COLO668 (cell line): ENCODE measurements at regions not wholly inside any gene's neighbourhood (a gene's known extent, or its start where the extent isn't known, plus 50 kb on each side); places are given as distances from the start of the nearest gene placed in this dataset.
A peak's percentile ranks its signal among the peaks of the same experiment; 100 is the strongest.

ENCODE experiments used
- DNase-seq: peaks from one replicate; lab custom pipeline; 2025; ENCODE audit not compliant: unreplicated experiment; lab: John Stamatoyannopoulos, UW

DNA sequence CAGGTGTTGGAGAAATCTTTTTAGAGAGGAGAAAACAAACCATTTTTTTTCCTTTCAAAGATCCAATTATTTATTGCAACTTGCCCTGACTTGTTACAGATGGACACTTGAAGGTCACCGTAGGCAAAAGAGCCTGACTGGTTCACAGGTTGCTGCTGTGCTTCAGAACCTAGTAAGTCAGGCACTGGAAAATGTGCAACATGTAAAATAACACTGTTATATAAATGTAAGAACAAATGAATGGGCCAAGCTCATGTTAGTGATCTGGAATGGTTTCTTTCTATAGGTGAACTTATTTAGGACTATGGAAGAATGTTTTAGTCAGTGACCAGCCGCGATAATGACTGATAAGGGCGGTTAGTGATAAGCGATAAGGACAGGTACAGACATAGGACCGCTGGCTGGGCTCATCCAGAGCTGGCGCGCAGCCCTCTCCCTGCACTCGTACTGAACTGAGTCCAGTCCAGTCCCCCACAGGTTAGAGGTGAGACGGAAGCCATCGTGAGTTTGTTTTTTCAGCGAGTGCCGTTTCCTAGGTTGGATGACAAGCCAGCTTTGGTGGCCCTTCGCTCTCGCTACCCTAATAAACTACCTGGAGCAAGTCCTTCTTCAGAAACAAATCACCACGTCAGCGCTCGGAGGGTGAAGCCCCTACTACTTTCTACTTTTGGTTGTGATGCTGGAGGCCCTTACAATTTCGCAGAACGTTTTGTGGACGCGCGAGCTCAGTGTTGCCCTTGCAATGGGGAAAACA, 94.4 kb upstream of the PRDM1 start:
- peak; percentile 40 for DNase-seq

DNA sequence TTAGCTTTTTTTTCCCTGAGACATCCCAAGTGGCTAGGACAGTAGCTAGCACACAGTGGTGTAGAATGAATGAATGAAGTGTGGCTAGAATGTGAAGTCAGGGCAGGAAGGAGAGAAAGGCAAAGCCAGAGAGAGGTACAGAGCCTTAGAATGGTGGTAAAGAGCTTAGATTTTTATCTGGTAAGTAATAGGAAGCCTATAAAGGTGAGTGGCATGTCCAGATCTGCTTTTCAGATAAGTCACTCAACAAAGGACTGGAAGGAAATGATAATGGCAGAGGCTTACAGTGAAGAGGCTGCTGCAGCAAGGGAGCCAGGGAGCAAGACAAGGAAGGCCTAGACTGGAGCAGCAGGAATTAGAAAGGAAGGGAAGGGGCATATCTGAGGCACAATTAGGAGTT, 96.0 kb upstream of the PRDM1 start:
- no peak for DNase-seq

DNA sequence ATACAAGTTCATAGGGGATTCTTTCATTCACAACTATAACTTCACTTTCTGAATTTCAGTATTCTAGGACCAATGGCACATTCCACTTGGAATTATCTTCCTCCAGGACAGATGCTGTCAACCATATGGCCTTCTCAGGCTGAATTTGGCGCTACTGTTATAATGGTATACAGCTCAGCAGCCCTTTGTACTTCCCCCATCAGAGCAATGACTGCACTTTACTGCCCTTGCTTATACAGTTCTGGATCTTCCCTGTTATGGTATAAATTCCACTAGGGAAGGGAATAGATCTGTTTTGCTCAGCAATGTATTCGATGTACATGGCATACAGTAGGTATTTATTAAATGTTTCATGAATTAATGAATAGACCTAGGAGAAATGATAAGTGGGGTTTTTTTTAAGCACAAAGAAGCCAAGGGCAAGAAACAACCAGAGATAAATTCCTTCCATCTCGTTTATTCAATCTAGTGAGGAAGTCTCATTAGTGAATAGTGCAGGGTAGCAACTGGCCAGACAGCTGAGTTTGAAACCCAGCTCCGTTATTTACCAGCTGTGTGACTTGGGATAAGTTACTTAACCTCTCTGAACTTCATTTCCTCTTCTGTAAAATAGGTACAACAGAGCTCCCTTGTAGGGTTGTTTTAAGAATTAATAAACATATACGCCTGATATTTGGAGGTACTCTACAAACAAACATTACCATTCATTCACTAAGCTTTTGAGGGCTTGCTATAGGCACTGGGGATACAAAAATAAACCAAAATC, 97.1 kb upstream of the PRDM1 start:
- no peak for DNase-seq

DNA sequence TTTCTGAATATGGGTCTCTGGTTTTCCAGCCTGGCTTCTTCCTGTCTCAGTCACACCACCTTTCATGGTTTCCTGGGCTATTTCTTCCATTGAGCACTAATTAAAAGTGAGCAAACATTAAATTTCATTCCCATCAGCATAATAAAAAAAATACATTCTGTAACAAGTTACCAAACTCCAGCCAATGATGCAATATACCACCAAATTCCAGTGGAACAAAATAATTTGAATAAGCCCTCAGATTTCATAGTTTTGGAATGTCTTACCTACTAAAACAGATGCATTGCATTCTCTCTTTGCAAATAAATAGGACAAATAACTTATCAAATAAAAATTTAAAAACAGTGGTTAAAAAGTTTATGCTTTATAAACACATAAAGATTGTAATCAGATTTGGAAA, 97.8 kb upstream of the PRDM1 start:
- DNase-seq = no peak

DNA sequence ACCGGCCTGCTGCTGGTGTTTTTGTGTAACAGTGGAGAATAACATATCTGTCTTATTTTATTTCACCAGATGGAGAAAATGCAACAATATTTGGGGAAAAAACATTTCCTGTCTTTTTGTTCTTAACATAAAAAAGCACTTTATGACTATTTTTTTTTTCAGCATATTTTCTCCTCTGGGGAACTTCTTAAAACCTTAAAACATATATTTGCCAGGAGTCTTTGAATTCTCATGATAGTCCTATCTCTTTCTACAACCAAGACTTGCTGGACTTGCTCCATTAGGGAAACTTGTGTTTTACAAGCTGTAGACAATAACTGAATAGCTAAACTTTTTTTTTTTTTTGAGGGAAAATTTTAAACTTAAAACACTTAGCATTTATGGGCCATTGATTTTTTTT, 98.6 kb upstream of the PRDM1 start:
- DNase-seq = no peak

DNA sequence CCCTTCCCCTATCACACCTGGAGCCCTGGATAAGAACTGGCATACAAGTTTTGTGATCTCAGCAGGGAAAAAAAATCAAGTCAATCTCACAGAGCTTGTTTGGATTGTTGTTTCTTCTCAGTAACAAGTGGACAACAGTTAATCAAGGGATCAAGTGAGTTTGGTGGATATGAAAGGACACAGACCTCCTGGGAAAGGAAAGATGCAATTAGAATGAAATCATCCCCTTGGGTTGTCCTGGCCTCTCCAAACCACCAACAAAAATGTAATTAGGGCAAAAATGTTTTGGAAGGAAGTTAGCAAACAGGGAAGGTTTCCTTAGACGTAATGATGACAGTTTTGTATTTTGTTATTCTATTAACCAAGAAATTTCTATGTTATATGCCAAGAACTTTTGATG, 99.1 kb upstream of the PRDM1 start:
- no peak for DNase-seq

DNA sequence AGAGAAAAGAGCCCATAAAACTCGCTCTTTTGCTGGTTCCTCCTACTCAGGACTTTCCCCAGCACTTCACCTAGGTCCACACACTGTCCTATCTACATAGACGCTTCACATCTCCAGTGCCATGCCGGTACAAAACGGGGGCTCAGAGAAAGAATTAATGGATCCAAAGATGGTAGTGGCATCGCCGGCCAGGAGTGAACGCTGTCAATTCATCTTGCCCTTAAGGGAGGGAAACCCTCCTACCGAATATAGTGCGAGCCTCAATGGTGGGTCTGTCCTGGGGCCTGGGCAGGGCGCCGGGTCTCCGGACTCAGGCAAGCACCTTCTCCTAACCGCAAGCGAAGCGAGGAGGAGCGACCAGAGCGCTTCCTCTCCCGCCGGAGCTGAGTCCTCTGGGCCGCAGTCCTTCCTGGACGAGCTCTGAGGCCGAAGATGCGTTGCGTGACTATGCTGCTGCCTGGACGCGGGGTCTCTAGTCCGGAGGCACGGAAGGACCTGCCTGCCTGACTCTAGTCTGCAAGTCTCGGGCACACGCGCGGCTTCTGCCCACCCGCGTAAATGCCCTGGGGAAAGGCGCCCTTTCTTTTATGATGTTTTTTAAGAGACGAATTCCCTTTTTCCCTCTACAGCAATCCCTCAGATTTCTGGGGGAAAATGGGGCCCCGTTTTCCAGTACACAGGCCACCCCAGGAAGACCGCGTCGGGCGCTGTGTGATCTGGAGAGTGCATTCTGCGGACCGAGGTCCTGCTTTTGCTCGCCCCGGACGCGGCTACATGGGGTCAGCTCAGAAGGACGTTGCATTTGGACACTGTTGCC, 100.1 kb upstream of the PRDM1 start:
- DNase-seq = no peak

DNA sequence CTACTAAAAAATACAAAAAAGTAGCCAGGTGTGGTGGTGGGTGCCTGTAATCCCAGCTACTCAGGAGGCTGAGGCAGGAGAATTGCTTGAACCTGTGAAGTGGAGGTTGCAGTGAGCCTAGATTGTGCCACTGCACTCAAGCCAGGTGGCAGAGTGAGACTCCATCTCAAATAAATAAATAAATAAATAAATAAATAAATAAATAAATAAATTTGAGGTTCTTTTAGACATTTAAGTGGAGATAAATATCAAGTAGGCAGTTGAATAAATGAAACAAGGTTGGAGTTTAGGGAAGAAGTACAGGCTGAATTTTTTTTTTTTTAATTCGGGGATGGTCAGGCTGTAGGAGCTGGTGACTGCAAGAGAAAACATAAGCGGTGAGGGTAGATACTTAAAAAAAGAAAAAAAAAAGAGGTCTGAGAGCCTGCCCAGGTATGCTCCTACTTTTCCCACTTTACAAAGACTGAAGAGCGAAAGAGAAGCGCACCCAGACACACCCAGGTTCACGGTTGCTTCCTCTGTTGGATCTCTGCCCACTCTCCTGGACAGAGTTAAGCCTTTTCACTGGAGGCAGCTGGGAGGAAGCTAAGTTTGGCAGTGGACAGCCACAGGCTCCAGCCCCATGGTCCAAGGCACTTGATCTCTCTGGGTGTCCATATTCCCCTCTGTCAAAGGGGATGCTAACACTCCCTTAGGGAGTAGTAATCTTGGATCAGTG, 100.9 kb upstream of the PRDM1 start:
- DNase-seq = no peak

DNA sequence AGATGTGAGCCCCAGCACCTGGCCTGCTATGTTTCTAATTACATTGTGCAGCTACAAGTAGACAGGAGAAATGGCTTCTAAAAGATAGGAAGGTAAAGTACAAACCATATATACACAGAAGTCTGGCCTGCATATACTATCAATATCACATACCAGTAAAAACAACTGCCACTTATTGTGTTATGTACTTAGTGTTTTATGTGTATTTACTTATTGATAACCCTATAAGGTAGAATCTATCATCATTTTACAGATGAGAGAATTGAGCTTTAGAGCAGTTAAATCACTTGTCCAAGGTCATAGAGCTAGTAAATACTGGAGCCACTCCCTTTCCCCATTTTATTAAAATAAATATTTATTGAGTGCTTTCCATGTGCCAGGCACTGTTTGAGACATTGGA, 102.4 kb upstream of the PRDM1 start:
- DNase-seq = no peak

DNA sequence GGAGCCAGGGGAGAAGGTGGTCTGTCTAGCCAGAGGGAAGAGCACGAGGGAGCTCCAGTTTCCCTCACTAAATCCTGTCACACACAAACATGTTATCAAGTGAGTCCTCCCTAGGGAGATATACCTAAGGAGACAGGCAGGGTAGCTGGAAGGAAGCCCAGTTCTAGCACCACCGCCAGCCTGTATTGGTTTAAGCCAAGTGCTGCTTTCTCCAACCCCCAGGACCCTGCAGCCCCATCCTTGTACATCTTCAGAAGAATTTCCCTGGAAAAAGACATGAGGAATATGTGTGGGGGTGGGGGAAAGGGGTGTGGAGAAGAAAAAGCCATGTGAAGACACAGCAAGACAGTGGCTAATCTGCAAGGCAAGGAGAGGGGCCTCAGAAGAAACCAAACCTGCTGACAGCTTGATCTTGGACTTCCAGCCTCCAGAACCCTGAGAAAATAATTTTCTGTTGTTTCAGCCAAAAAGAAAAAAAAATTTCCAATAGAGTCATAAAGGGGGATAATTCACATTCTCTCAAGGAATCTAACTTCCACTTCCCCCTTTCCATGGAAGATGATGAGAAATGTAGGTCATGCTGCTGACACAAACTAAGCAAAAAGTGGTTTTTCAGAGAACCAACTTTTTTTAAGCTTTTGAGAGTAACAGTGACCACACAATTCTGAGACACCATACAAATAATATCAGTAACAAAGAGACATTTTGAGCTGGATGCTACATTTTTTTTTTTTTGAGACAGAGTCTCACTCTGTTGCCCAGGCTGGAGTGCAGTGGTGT, 103.2 kb upstream of the PRDM1 start:
- DNase-seq = no peak

DNA sequence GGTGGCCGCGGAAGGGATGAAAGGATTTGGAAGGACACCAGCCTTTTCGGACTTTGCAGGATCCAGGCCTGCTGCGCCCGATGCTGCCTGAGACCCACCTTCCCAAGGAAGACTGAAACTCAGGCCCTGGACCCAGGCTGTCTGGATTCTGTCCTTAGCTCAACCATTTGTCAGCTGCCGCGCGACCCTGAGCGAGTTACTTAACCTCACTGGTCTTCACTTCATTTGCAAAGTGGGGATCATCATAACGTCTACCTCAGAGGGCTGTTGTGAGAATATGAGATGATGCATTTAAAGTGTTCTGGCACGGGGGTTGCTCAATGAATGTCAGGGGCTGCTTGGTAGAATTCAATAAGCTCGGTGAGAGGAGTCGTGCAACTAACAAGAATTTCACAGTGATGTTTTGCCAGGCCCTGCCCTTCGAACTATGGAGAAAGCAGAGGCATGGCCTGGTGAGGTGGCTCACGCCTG, 104.2 kb upstream of the PRDM1 start:
- no peak for DNase-seq

DNA sequence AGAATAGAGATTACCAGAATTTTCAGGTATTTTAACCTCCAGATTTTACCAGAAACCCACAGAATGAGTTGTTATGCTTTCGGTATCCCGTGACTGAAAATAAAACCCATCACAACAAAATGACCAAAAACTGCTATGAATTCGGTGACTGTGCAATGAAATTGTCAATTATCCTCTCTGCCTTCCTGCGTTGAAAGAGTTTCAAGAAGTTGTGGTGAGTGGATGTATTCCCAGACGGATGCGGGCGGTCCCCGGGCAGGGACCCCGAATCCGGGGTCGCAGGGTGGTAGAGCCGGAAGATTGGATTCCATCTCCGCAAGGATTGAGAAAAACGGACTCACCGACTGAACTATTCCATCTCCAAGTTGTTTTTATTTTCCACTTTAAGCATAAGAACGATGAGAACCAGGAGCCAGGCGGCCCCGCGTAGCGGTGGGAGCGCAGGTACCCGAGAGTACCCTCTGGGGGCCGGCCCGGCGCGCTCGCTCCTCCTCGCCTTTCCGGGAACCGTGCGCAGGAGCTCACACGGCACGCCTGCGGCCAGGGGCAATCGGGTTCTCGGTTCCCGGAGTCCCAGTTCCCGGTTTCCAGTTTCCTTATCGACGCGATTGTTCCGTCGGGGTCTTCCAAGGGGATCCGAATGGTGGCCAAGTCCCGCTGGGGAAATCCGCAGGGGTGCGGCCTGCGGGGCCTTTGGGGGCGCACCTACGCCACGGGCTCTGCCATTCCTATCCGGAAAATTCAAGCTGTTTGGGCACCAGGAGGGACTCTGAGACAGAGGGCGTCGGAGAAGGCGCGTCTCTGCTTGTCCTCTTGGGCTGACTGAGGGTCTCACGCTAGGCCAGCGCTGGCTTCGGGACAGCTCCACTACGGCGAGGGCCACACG, 104.9 kb upstream of the PRDM1 start:
- no peak for DNase-seq

DNA sequence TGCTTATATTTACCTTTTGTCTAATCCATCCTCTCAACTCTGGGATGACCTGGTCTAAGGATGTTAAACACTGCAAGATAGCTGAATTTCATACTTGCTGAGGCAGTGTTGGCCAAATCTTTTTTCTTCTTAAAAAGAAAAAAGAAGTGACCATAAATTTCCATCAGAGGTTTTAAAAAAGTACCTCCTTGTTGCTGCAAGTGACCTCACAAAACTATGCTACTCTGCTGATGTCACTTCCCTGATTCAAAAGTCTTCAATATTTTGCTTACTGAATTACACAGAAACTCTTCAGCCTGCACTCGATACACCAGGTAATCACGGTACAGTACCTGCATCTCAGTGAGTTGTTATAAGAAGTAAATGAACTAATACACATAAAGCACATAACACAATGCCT, 107.2 kb upstream of the PRDM1 start:
- DNase-seq = no peak

DNA sequence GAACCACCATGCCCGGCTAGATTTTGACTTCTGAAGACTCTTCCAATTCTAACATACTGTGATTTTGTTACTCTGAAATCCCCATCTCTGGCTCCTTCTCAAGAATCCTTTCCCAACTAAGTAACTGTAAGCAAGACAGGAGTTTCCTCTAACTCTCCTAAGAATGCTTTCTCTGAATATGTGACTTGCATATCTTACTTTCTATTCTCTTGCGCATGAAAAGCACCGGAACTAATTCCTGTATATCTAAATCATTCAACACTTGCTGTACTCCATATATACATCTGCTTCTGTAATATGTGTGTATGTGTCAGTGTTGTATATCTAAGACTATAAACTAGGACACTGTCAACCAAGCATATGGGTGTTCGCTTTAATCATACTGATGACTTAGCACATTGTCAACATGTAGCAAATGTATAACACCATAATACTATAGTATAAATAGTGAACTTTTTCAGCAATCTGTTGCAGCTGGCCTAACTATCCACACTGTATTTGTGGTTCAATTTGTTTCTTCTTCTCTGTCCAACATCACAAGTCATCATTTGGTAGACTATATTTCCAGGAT, 108.1 kb upstream of the PRDM1 start:
- DNase-seq = no peak

DNA sequence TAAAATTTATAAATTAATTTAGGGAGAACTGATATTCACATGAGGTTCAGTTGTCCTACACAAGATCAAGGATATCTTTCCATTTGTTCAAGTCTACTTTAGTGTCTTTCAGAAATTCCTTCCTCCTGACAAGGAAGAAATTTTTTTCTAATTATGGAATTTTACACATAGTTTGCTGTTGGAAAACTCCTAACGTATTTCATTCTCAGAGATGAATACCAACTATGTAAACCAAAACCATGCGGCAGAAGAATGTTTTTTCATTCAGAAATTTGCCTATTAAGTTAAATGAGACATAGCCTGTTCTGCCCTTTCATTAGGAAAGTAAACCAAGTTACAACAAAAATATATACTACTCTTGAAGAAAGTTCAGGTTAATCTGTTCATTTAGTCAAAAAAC, 111.2 kb upstream of the PRDM1 start:
- DNase-seq = no peak

DNA sequence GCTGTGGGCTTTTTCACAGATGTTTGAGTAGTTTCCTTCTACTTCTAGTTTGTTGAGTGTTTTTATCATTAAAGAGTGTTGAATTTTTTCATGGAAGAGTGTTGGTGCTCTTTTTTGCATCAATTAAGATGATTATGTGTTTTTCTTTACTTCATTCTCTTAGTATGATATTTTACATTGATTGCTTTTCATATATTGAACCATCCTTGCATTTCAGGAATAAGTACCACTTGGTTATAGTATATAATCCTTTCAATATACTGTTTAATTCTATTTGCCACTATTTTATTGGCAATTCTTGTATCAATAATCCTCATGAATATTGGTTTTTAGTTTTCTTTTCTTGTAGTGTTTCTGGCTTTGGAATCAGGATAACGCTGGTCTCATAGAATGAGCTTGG, 113.7 kb upstream of the PRDM1 start:
- no peak for DNase-seq

DNA sequence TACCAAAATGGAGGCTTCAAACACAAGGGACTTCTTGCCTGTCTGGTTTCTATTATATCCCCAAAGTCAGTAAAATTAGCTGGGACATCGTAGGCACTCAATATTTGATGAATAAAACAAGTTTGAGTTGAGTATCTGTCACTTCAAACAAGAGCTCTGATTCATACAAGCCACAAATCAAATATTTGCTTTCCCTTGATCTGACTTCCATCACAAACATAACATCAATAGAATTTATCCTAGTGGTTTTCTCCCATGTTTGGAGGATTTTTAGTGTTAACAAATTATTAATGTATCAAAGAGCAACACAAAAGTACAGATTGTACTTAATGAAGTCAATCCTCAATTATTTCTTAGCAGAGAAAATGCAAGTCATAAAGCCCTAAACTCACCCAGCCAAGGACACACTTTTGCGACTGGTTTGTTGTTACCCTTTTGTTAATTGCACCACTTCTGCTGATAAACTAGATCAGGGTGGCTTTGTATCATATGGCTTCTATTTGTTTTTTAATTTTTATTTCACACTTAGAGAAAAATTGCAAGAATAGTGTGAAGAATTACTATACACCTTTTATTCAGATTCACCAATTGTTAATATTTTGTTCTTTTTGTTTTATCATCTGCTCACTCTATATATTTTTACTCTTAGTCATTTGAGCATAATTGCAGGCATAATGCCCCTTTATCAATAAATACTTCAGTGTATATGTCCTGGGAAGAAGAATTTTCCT, 117.4 kb upstream of the PRDM1 start:
- DNase-seq = no peak

DNA sequence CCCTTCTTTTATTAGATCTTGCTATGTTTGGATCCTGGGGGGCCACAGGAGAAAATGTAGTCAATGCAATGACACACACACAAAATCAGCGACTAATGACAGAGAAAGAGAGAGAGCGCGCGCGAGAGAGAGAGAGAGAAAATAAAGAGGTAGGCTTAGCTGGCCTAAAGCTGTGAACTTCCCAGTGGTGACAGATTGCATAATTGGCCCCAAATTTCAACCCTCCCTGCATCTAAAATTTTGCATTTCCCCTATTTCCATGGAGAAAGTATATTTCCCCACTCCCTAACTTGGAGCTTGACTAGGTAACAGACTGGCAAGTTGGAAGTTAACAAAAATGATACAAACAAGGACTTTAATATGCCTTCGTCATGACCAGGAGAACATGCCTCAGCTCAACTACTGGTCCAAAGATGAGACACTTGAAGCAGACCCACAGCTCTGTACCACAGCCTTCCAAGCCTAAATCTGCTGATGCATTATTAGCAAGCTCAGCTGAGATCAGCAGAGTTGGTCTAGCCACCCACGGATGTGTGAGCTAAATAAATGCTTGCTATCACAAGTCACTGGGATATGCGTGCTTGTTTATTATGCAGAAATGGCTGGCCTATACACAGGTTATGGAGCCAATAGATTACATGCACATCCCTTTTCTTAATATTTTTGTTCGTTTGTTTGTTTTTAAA, 118.1 kb upstream of the PRDM1 start:
- no peak for DNase-seq
